Heart left ventricle (tissue), 16 donors: ENCODE measurements at regions not wholly inside any gene's neighbourhood (a gene's known extent, or its start where the extent isn't known, plus 50 kb on each side); places are given as distances from the start of the nearest gene placed in this dataset.

Experiments
- ATAC-seq, 4 donors: fragments of 200-7000 bp; cut with Tn5 transposase; one replicate each; pipeline ENCODE4 v1.9.1; 2020 to 2022; ENCODE audit warnings: moderate library complexity in 4 of 4, mild to moderate bottlenecking in 3 of 4, moderate number of reproducible peaks in 1 of 4
- DNase-seq, 5 donors: peaks; one replicate each; pipeline ENCODE4 v3.0.0-alpha.2; 2020
- H3K27ac ChIP-seq, 12 donors: fragments of 200-600 bp; sonication (generic) in 4 of 12; one replicate each; pipeline versions ENCODE4 v1.5.0 to v1.8.0; 2016 to 2022; ENCODE audit warnings: mild to moderate bottlenecking in 2 of 12
- H3K27me3 ChIP-seq, 9 donors: fragments of 200-600 bp; sonication (generic) in 2 of 9; one replicate each; pipeline versions ENCODE4 v1.5.1 to v1.8.0; 2016 to 2022; ENCODE audit warnings: mild to moderate bottlenecking in 3 of 9
- H3K36me3 ChIP-seq, 9 donors: fragments of 200-600 bp; sonication (generic) in 2 of 9; one replicate each; pipeline versions ENCODE4 v1.5.0 to v1.8.0; 2018 to 2022; ENCODE audit warnings: mild to moderate bottlenecking in 2 of 9
- H3K4me1 ChIP-seq, 12 donors: fragments of 200-600 bp; sonication (generic) in 4 of 12; one replicate each; pipeline versions ENCODE4 v1.5.0 to v1.8.0; 2016 to 2022; ENCODE audit warnings: mild to moderate bottlenecking in 3 of 12
- H3K4me3 ChIP-seq, 12 donors: fragments of 200-600 bp; sonication (generic) in 4 of 12; one replicate each; pipeline versions ENCODE4 v1.5.0 to v1.8.0; 2017 to 2022; ENCODE audit warnings: mild to moderate bottlenecking in 9 of 12, moderate library complexity in 4 of 12
- H3K9me3 ChIP-seq, 12 donors: fragments of 200-600 bp; sonication (generic) in 4 of 12; one replicate each; pipeline versions ENCODE4 v1.5.0 to v1.8.0; 2016 to 2022; ENCODE audit warnings: mild to moderate bottlenecking in 1 of 12
- CTCF ChIP-seq, 12 donors: fragments of 200-600 bp; sonication (generic) in 4 of 12; IDR thresholded peaks; one replicate each; pipeline versions ENCODE4 v1.5.0 to v1.8.0; 2018 to 2022; ENCODE audit warnings: antibody characterized with exemption in 12 of 12, mild to moderate bottlenecking in 5 of 12
- POLR2A ChIP-seq, 2 donors: fragments of 450-650 bp; IDR thresholded peaks; one replicate each; pipeline ENCODE4 v1.6.1; 2017; ENCODE audit warnings: antibody characterized with exemption in 2 of 2, mild to moderate bottlenecking in 2 of 2, moderate library complexity in 2 of 2
- WGBS, 4 donors: extraction: QIAGEN DNeasy Blood & Tissue Kit in 2 of 4; methylation state at CpG; one replicate each; pipeline versions ENCODE4 v1.1.5 to v1.1.7; 2013 to 2018; 5-methylcytosine and 5-hydroxymethylcytosine counted together
- intact Hi-C, 10 donors: fragments of 100-400 bp; cut with DNase I; formaldehyde crosslinking; loops; one replicate each; pipeline versions ENCODE4 v1.11.1 to v1.14.2; 2022
- donor health status: ischemic (EF 13 %, LVEDD 7.1; RV severe dilation, severe dysfunction).
- donor health status: healthy with polysubstance abuse.
- donor health status: DM: no; HTN: yes; CAD: no.
- donor health status: DM: no; HTN: no; CAD: no.
- donor health status: ischemic (EF 25% LVEDD 6.9; RV normal size, moderate dysfunction).
- donor health status: ischemic (EF 25% LVEDD 5.7; RV mildly dilated, moderate dysfunction).
- donor health status: healthy.
- donor health status: DM: yes; HTN: yes; CAD: no.
- donor health status: ischemic (EF 35%, LVEDD 5.7; RV mildly dilated, moderate dysfunction).
- donor health status: nonischemic (EF 11% LVEDD 7.7; RV severe dilation, severe dysfunction).
- donor health status: DM: yes; HTN: yes; CAD: no.
- donor health status: PGD.
- donor health status: ischemic (EF 29% LVEDD 5.4; RV normal size, mild dysfunction).
- donor health status: nonischemic (EF 23%, LVEDD 6.1; RV moderate dilation, normal function).

- DNase-seq: peak in 3 of 5 donors; percentile 5 to 47 (median 15)
- H3K27ac ChIP-seq: no peak overlapping the region
- no peak overlapping the region for H3K4me3 ChIP-seq
- intact Hi-C loops: no loop called here
- H3K27me3 ChIP-seq: peaks cover 0 to 33% (median 11%) of the 10 kb centered on the region in 9 donors
- no peaks in the 10 kb centered on the region for H3K9me3 ChIP-seq
- TF ChIP-seq CTCF (IDR thresholded peaks at IDR 0.05) (no peak), POLR2A (IDR thresholded peaks at IDR 0.05) (no peak)
- no peak for ATAC-seq
- no peaks in the 10 kb centered on the region for H3K4me1 ChIP-seq
- no peaks in the 10 kb centered on the region for H3K36me3 ChIP-seq
- WGBS, 4 donors: 49 to 73% (median 69%) methylated on average over 27 to 36 of the region's 36 CpGs
Measured at GRCh38 chr4:1533501-1534064, 127.3 kb upstream of the NKX1-1 start.

GRCh38 chr4:1532549-1533395, 126.5 kb upstream of the NKX1-1 start:
- peak in 1 of 4 donors; percentile 16 for ATAC-seq
- WGBS, 4 donors: 88 to 94% (median 92%) methylated on average over 19 to 44 of the region's 44 CpGs
- Histone ChIP-seq H3K4me1 (no peaks in the 10 kb centered on the region), H3K27me3 (peaks cover 0 to 33% (median 12%) of the 10 kb centered on the region in 9 donors), H3K36me3 (no peaks in the 10 kb centered on the region), H3K4me3 (no peak overlapping the region), H3K27ac (no peak overlapping the region), H3K9me3 (no peaks in the 10 kb centered on the region)
- TF ChIP-seq POLR2A (IDR thresholded peaks at IDR 0.05) (no peak), CTCF (IDR thresholded peaks at IDR 0.05) (no peak)
- intact Hi-C loops: no loop called here
- peak in 3 of 5 donors; percentile 15 to 60 (median 25) for DNase-seq

- Histone ChIP-seq H3K27ac (no peak overlapping the region), H3K27me3 (peaks cover 0 to 33% (median 12%) of the 10 kb centered on the region in 9 donors), H3K4me1 (no peaks in the 10 kb centered on the region), H3K9me3 (peaks cover 0 to 8% (median 0%) of the 10 kb centered on the region in 12 donors), H3K4me3 (no peak overlapping the region), H3K36me3 (no peaks in the 10 kb centered on the region)
- peak in 2 of 5 donors; percentile 9 to 15 for DNase-seq
- 89 to 93% (median 91%) methylated on average over 15 to 22 of the region's 22 CpGs for WGBS, 4 donors
- intact Hi-C loops: no loop called here
- no peak for TF ChIP-seq CTCF (IDR thresholded peaks at IDR 0.05)
- TF ChIP-seq POLR2A (IDR thresholded peaks at IDR 0.05): no peak
- ATAC-seq: no peak
Measured at GRCh38 chr4:1531683-1532548, 125.7 kb upstream of the NKX1-1 start.
